NCI-H82 treated with DMSO at 0.1 percent for 48 hours (cell line): ENCODE measurements at regions not wholly inside any gene's neighbourhood (a gene's known extent, or its start where the extent isn't known, plus 50 kb on each side); places are given as distances from the start of the nearest gene placed in this dataset.

Experiments
- DNase-seq: peaks from one replicate; lab custom pipeline; 2025; ENCODE audit not compliant: unreplicated experiment; lab: John Stamatoyannopoulos, UW

- no peak for DNase-seq
These were observed 295.5 kb downstream of the CDH11 start for GRCh38 chr16:64826374-64826773.

DNA sequence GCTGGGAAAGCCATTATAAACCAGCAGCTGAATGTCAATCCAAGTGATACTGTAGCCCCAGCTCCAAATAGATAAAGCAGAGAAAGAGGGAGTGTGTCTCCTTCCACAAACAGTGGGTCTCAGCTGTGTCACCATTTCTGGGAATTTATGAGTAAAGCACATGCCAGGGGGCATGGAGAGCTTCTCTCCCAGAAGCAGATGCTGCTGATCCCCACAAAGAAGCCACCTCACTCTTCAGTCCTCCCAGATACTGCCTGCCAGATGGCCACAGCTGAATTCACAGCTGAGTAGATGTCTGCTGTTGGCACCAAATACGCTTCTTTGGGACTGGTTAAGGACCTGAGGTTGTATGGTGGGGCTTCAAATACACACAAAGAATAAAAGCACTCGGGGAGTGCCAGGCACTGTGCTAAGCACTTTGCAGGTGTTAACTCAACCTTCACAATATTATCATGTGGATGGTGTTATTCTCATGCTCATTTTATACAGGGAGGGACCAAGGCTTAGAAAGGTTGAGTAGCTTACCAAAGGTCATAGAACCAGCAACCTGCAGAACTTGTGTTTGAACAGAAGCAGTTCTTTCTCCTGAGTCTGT is 298.3 kb downstream of the CDH11 start:
- DNase-seq, result no peak

DNA sequence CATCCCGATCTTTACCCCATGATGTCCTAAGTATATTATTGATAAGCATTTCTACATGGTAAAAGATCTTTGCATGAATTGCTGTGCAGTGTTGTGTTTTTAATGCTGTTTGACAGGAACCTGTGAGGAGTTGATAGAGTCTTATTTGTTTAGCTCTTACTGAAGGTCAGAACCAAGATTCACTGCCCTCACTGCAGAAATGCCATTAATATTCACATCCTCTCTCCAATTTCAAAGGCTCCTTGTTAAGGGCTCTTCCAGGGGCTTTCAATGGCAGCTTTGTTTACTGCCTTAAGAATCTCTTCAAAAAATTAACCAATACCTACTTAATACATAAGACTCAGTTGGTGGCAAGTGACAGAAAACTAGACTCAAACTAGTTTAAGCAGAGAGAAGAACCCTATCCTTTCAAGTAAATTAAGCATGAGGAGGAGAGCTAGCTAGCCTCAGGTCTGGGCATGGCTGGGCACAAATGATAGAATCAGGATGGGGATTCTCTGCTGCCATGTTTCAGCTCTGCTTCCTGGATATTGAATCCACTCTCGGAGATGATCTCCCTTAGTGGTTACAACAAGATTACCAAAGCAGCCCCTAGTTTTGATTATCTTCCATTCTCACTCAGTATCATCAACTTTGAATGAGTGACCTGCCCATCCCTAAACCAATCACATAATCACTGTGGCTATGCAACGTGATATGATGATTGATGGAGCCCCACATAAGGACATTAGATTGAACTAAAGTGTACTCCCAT is 311.8 kb downstream of the CDH11 start:
- no peak for DNase-seq

GRCh38 chr16:64808474-64808873 is 313.4 kb downstream of the CDH11 start:
- DNase-seq, result no peak

DNA sequence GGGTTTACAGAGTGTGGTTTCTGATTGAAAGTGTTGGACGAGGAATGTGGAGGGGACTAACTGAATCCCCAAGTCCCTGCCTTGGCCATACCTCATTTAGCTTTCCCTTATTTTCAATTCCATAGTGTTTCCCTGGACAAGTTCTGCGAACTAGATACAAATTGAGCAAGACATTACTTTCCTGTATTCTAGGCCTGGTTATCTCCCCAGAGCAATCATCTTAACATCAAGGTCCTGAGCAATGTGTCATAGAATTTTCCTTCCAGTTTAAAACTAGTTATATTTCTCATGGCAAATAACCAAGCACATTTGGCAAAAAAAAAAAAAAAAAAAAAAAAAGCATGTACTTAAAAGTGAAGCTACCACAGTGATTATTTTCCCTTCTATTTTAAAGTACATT is 330.1 kb downstream of the CDH11 start:
- DNase-seq, result no peak

DNA sequence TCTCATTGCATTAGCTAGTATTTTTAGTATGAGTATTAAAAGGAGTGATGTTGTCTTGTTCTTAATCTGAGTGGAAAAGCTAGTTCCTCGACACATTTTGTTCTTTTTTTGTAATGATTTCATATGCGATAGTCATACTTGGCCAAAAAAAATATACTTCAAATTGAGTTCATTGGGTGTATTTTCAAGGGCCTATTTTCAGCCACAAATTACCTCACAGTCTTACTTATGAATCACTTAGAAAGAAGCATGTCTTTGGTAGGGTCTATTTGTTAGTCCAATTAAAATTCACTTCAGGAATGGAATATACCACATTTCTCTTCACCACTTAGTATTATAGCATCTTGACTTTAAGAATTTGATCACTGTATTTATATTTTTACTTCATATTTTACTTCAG is 337.2 kb downstream of the CDH11 start:
- no peak for DNase-seq

- no peak for DNase-seq
These were observed 339.4 kb downstream of the CDH11 start for GRCh38 chr16:64782484-64782883.

DNA sequence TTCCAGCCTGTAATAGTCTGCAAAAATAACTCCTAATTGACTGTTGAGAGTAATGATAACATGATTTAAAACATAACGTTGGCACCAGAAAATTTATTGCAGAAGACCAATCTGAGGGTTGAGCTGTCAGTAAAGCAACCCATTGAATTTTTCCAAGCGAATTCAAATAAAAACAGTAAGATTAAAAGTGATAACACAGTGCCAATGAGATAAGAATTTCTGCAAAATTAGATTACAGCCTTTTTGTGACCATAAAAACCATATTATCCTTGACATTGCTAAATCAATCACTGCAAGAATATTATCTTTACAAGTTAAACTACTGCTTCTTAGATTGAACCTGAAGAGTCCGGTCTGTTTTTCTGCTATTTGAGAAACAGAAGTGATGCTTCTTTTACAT is 341.4 kb downstream of the CDH11 start:
- no peak for DNase-seq

GRCh38 chr16:64778777-64779176 is 343.1 kb downstream of the CDH11 start:
- DNase-seq, result no peak

DNA sequence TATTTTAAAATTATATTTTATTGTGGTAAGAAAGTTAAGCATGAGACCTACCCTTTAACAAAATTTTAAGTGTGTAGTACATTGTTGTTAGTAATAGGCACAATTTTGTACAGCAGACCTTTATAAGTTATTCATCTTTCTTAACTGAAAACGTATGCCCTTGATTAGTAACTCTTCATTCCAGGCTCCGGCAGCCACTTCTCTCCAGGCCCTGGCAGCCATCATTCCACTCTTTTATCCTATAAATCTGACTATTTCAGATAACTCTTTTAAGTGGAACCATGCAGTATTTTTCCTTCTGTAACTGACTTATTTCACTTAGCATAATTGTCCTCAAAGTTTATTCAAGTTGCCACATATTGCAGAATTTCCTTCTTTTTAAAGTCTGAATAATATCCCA is 348.2 kb downstream of the CDH11 start:
- DNase-seq, result no peak

DNA sequence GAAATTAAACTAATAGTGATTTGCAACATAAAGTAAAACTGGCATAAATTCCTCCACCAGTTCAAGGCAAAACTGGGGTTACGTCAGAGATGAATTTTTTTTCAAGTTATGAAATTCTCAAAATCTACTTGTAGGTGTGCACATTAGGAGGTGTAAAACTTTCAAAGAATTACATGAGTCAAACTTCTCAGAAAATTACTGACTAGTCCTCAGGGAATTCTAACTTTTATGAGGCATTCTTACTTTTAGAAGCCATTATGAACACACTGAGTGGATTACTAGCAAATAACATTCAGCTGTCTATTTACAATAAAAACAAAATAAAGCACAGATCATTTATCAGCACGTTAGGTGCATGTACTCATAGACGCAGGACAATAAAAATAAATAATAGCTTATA is 348.7 kb downstream of the CDH11 start:
- DNase-seq, result no peak

GRCh38 chr16:64771273-64771672 is 350.6 kb downstream of the CDH11 start:
- DNase-seq, result no peak

- no peak for DNase-seq
These were observed 359.7 kb downstream of the CDH11 start for GRCh38 chr16:64762211-64762610.

DNA sequence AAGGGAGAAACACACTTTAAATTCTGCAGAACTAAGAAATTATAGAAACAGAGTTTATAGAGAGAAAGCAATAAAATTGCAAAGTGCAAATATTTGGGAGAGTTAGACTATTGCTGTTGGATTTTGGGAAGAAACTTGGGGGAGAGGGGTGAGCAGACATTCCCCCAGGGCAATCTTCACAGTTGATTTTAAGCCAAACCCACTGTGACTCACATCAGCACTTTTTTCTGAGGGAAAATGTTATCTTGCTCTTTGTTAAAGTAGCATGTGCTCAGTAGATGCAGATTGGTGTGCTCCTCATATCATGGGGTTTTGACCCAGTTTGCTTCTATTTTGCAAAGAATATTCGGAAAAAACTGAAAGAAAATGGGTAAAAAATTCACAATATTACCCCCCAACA is 367.6 kb downstream of the CDH11 start:
- DNase-seq, result no peak

DNA sequence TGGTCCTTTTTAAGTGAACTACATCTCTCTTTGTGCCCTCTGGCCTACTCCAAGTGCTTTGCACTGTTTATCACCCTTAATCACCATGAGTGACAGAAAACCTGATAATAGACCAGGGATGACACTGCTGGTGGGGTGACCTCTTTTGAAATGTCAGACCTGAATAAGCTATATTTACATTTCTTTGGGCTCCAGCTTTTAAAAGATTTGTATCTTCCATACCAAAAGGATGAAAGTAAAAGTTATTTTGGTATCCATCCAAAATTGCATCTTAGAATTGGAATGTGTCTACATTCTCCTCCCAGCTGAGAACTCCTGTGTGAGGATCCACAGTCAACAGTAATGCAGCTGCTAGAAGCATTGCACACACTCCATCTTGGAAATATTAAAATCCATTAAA is 370.0 kb downstream of the CDH11 start:
- no peak for DNase-seq

- no peak for DNase-seq
These were observed 372.5 kb downstream of the CDH11 start for GRCh38 chr16:64749346-64749745.

GRCh38 chr16:64745258-64745930 is 376.5 kb downstream of the CDH11 start:
- no peak for DNase-seq

DNA sequence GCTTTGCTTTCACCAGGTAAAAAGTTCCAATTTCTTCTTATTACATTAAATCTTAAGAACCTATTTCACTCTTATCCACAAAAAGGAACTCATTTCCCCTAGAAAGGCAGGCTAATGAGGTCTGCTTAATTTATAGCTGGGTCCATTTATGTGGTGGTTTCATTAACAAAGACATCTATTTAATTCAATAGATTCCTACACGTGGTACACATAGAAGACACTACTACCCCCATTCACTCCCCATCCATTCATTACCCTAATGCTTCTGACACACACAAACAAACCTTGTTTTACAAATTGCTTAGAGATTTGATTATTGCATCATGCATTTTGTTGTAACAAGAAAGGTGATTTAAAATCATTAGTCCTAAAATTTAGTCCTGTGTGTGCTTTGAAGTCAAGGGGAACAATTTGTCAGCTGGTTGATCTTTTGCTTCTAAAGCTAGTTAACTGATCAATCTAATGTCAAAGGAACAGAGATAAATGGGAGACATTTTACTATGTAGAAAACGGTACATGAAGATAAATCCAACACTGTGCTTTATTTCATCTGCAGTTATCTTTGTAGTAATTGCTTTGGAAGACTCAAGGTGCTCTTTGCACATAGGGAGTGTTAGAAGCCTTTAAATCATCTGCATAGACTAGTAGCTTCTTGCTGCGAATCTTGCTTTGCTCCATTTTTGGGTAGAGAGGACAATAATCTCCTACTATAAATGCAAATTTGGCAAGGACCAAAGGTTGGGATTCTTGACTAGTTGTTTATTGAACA is 379.2 kb downstream of the CDH11 start:
- no peak for DNase-seq

DNA sequence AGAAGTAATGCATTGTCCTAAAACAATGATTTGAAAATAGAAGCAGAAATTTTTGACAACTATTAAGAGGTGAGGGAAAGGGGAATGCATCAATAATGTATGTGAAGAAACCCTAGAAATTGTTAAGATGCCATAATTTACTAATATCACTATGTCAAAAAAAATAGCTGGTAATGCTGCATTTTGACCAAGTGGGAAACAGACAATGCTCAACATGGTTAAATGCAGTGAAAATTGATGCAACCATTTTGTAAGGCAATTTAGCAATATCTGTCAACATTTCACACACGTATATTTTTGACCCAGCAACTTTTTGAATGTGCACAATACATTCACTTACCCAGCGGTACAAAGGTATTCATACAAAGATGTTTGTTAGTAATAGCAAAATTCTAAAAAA is 381.6 kb downstream of the CDH11 start:
- DNase-seq, result no peak

DNA sequence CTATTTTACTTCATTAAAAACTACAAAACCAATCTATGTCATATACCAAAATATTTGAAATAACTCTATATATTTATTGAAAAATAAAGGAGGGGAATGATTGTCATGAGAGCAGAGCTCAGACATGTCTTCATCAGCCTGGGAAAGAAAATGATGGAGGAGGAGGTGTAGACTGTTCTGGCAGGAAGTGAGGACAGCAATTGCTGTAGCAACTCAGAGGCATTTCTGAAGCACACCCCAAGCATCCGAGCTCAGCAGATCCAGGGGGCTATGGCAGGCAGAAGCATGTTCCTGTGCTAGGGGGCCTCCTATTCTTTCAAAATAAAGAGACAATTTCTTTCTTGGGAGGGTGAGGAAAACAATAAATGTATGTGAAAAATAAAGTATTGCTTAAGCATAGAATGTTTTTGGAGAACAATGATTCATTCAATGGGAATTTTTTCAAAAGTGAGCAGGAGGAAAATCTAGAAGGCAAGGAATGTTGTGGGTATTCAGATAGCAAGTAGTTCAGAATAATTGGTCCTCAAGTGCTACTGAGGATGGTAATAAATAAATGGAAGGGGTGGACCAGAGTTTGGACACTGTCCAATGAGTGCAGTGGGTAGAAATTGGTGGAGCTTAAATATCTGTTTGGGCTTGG is 383.4 kb downstream of the CDH11 start:
- DNase-seq, result no peak

DNA sequence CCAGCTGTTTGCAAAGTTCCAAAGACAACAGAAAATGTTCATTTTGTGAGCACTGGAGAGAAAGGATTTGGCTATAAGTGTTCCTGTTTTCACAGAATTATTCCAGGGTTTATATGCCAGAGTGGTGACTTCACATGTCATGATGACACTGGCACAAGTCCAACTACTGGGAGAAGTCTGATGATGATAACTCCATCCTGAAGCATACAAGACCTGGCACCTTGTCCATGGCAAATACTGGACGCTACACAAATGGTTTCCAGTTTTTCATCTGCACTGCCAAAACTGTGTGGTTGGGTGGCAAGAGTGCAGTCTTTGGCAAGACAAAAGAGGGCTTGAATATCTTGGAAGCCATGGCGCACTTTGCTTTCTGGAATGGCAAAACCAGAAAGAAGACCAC is 385.0 kb downstream of the CDH11 start:
- DNase-seq, result no peak
